SK-N-SH treated with all-trans-retinoic acid at 6 μM for 48 hours (cell line): ENCODE measurements at regions not wholly inside any gene's neighbourhood (a gene's known extent, or its start where the extent isn't known, plus 50 kb on each side); places are given as distances from the start of the nearest gene placed in this dataset.

Experiments used
- CSDC2 ChIP-seq: fragments of 250-450 bp; sonication (Bioruptor Pico); IDR thresholded peaks from 2 replicates; pipeline ENCODE4 v1.5.0; 2020; ENCODE audit warnings: mild to moderate bottlenecking, moderate library complexity
- ESRRG ChIP-seq: fragments of 250-450 bp; sonication (Bioruptor Pico); IDR thresholded peaks from 2 replicates; pipeline ENCODE4 v1.6.1; 2021; ENCODE audit warnings: mild to moderate bottlenecking
- GLIS3 ChIP-seq: fragments of 250-450 bp; sonication (Bioruptor Pico); IDR thresholded peaks from 2 replicates; pipeline ENCODE4 v1.5.0; 2020; ENCODE audit warnings: mild to moderate bottlenecking, moderate library complexity
- RARB ChIP-seq: fragments of 250-450 bp; sonication (Bioruptor Pico); IDR thresholded peaks from 2 replicates; pipeline ENCODE4 v1.8.0; 2021; ENCODE audit warnings: mild to moderate bottlenecking, moderate library complexity
- TOX ChIP-seq: fragments of 250-450 bp; sonication (Bioruptor Pico); IDR thresholded peaks from 2 replicates; pipeline ENCODE4 v1.8.0; 2021; ENCODE audit warnings: mild to moderate bottlenecking, moderate library complexity, borderline replicate concordance
- ZFP30 ChIP-seq: fragments of 450-650 bp; formaldehyde crosslinking; IDR thresholded peaks from 2 replicates; pipeline ENCODE4 v1.5.0; 2022; ENCODE audit warnings: mild to moderate bottlenecking, moderate library complexity

DNA sequence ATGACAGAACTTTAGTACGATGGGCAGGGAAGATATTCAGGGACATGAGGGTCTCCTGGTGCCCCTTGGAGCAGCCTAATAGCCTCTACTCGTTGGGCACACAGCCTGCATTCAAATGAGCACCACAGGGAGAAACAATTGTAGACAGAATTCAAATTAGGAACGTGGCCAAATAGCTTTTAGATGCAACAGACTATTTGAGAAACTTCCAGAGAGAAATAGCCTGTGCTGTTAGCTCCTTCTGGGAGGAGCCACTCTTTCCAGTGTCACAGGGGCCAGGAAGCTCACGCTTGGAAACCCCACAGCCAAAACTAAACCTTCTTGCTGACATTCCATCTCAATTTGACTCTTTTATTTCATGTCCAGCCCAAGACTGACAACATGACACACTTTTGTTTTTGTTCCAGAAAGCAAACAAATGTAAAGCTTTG lies 114.5 kb downstream of the RPAP3 start:
- TF ChIP-seq GLIS3 (CRISPR knock-in tag) = no peak
- TF ChIP-seq ESRRG (CRISPR knock-in tag) = no peak
- TF ChIP-seq ZFP30 (CRISPR knock-in tag) = 0 out of 2 replicates have a peak, but pooled peaks have one; percentile 36
- TF ChIP-seq TOX = no peak
- no peak for TF ChIP-seq CSDC2 (CRISPR knock-in tag)
- TF ChIP-seq RARB (CRISPR knock-in tag) = no peak
